DMS53 (cell line): ENCODE measurements at regions not wholly inside any gene's neighbourhood (a gene's known extent, or its start where the extent isn't known, plus 50 kb on each side); places are given as distances from the start of the nearest gene placed in this dataset.
"Not testable (repeated sequence)": the region's sequence is repeated elsewhere in the genome, so short reads cannot be mapped to it uniquely, and the experiment has no call there.

Experiments
- DNase-seq: peaks from one replicate; lab custom pipeline; 2025; lab: John Stamatoyannopoulos, UW

DNA sequence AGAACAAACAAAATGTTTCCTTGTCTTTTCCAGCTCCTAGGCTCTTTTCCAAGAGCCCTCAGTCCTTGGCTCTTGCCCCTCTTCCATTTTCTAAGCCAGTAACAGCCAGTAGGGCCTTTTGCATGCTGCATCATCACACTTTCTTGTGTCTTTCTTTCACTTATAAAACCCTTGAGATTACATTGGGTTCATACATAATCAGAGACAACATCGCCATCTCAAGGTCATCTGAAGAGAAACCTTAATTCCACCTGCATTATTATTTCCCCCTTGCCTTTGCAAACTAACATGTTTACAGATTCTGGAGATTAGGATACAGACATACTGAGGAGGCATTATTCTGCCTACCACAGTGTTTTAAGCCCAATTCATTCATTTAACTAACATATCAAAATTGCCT, 697.3 kb downstream of the TRIB2 start:
- peak; percentile 39 for DNase-seq

GRCh38 chr2:13414897-13415296, 698.2 kb downstream of the TRIB2 start:
- no peak for DNase-seq

DNA sequence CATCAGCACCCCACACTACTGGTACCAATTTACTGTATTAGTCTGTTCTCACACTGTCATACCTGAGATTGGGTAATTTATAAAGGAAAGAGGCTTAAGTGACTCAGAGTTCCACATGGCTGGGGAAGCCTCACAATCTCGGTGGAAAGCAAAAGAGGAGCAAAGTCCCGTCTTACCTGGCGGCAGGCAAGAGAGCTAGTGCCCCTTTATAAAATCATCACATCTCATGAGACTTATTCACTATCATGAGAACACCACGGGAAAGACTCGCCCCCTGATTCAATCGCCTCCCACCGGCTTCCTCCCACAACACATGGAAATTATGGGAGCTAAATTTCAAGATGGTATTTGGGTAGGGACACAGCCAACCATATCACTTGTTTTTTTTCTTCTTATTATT, 717.2 kb downstream of the TRIB2 start:
- DNase-seq = no peak

DNA sequence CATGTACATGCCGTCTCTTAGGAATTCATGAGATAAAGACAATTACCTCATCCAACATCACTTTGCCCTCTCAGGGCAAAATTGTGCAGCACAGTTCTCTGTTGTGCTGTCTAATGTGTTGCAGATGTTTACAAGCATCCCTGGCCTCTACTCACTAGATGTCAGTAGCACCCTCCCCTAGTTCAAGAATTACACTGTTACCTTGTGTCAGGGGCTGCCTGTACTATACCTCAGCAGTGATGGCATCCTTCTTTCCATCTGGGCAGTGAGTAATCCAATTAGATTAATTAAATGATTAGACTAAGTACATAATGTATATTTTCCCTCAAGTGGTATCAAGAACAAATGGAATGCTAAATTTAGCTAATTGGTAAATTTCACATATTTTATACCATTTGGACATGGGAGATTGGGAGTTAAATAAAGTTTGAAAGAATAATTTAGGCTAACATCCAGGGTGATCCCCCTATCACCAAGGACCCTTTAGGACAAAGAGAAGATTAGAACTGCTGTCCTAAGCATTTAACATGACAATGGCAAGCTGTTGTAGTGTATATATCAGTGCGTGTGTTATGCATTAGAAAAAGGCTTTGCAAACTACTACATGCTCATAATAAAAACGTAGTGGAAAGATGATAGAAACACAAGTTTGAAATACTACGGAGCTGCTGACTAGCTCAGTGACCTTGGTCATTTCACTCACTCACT, 727.0 kb downstream of the TRIB2 start:
- DNase-seq = not testable (repeated sequence)

DNA sequence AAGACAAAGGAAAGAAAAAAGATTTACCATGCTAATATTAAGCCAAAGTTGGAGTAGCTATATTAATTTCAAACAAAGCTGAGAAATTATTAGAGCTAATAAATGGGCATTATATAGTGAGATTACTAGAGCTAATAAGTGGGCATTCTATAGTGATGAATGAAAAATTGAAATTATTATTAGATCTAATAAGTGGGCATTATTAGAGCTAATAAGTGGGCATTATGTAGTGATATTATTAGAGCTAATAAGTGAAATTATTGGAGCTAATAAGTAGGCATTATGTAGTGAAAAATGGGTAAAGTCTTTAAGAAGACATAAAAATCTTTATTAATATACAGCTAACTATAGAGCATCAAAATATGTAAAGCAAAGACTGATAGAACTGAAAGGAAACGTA, 745.7 kb downstream of the TRIB2 start:
- no peak for DNase-seq

- no peak for DNase-seq
These were observed 749.3 kb downstream of the TRIB2 start for GRCh38 chr2:13466076-13466475.

DNA sequence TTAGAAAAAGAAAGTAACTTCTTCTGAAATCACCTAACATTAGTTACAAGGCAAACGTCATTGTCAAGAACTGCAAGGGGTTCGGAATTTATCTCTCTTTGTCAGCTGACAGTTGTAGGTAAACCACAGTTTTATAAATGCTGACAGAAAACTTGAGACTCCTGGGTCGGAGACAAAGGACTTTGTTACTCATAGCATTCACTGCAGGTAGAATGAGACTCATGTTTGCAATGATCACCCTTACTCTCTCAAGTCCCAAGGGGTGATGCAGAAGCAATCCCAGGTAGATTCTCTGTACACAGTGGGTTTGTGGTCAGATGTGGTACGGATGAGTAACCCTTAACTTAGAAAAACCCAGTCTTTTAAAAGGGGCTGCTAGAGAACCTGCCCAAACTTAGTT, 757.8 kb downstream of the TRIB2 start:
- no peak for DNase-seq

GRCh38 chr2:13480057-13480456, 763.3 kb downstream of the TRIB2 start:
- no peak for DNase-seq

- DNase-seq = peak; percentile 20
These were observed 764.5 kb downstream of the TRIB2 start for GRCh38 chr2:13481201-13481600.

GRCh38 chr2:13485256-13485655, 768.5 kb downstream of the TRIB2 start:
- DNase-seq = no peak

DNA sequence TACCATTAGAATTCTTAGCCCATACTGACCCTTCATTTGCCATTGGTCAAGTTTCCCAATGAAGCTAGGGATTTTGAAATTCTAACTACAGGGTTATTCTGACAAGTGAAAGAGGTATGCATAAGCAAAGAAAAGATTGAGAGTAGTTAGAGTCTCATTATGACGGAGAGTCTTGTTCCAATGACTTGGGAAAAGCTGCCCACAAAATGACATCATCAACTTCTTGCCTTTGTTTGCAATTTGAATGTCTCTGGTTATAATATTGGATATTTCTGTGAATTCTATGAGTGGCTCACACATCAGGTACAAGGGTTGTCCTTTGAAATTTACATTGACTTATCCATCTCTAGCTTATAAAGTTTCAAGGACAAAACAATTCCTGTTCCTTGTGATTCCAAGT, 772.2 kb downstream of the TRIB2 start:
- no peak for DNase-seq

DNA sequence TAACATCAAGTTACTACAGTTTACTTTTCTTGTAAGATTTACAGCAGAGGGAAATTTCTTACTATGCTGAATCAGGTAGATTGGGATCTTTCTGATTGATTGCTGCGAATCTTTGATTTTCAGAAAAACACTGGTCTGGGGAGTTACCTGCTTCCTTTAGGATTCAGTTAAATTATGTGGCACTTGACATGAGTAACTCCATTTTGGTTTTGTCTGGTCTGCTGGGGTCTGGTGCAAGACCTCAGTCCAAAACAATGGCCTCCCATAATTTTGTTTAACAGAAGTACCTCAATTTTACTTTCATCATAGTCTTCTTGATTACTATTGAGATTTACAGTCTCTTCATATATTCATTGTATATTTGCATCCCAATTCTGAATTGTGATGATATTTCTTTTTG, 775.5 kb downstream of the TRIB2 start:
- DNase-seq = no peak

DNA sequence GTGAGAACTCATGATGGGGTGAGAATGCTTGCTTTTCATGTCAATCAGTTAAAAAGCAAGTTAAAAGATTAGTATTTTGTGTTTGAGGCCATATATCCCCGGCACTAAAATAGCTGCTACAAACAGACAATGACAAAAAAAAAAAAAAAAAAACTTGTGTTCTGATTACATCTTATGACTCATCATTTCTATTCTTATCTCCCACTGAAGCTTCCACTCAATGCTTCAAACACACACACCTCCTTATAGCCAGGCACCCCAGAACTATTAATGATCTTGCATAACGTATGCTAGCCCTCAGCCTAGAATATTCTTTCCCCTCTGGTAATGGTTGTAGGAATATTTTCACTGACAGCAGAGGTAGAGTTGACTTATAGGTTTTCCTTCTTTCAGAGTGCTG, 778.3 kb downstream of the TRIB2 start:
- DNase-seq = no peak

DNA sequence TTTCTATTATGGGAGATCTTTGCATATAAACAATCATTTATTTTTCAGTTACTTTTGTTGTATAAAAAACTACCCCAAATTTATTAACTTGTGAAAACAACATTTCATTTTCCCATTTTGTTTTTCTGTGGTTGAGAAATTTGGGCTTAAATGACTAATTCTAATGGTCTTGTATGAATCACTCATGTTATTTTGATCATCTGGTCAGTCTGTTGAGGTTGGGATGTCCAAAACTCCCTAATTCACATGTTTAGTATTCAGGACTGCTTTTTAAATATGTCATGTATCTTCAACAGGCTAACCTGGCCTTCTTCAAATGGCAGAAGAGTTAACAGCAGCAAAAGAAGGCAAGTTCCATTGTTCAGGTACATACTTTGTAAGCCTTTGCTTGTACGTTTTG, 788.1 kb downstream of the TRIB2 start:
- no peak for DNase-seq

DNA sequence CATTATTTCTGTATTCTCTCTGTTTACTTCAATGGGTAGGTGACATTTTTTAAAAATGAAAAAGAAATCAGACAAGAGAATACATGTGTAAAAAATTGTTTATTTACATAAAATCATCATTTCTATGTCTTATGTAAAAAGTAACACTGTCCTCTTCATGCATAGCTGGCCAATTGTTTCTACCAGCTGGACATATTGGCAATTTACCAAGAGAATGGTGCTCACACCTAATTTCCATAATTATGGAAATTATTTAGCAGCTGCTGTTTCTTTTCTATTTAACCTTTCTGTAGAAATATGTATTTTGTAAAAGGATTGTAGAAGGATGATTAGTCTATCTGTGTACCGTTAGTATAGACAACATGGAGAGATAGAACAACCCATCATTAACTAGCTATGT, 791.9 kb downstream of the TRIB2 start:
- no peak for DNase-seq

GRCh38 chr2:13515254-13515653, 798.5 kb downstream of the TRIB2 start:
- no peak for DNase-seq

DNA sequence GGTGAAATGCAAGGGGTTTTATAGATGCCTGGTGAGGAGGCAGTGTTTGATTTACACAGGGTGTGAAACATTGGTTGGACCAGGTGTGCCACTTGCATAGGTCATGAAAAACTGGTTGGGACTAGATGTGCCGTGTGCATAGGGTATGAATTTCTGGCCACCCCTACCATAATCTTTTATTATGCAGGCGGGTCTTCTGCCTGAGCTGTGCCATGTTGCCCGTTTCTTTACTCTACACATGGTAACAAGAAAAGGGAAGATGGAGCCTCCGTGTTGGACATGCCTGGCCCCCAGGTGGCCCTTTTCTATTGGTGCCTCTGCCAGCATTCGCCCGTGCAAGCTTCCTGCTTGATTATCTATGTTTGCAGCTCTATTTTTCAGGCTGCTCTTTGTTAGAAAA, 805.4 kb downstream of the TRIB2 start:
- no peak for DNase-seq

DNA sequence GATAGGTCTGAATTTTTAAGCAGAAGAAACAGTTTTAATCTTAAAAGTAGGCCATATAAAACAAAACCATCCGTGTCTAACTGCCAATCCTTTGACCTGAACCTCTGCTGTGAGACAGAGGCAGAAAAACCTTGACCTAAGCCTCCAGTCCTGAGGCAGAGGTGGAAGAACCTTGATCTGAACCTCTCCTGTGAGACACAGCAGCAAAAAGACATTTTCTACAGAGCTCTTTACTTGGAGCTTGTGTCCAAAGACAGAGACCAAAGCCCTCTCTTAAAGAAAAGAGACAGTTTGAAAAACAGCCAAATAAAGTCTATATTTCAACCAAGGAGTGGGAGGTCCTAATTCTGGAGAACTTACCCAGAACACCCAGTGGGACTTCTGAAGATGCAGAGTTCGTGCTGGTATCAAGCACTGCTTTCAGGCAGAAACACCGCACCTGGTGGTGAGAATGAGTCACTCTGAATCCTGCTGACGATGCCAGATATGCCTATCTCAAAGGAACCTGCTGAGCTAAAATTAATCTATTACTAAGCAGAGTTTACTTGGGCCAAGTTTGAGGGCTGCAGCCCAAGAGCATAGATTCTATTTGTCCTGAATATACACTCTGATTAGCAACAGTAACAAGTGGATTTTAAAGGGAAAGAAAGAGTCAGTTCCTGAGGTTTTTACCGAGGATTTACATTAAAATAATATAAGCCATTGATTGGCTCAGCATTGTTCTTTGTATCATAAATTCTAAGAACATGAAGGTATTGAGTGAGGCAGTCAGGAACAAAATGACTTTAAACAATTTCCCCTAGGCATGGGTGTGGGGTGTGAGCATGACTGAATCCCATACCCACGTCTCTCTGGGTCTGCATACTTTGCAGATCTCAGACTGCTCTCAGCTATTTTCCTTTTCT, 806.4 kb downstream of the TRIB2 start:
- peak; percentile 57 for DNase-seq

GRCh38 chr2:13524492-13524891, 807.8 kb downstream of the TRIB2 start:
- DNase-seq = no peak

DNA sequence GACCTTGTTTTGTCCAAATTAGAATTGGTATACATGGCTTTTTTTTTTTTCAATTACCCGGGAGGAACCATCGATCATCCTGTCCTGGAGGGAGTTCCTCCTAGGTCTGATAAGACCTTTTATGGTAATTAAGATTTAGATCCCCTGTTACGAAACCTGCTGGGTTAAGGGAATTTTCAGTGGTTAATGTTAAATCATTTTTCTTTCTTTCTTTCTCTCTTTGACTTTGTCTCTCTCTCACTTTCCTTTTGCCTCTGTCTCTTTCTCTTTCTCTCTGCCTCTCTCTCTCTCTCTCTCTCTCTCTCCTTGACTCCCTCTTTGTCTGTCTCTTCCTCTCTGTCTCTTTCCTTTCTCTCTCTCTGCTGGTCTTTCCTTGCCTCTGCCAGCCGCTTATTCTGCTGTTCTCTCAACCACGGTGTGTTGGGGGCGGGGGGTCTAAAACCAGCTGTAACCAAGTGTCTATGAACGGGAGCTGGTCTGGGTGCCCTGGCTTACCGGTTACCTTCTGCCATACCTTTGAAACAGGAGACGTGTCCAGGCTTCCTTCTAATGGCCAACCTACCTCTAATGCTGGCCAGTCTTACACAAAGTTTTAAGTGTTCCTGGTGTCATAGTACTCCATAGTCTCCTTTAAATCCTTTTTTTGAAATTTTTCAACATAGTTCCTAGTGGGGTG, 815.1 kb downstream of the TRIB2 start:
- DNase-seq = not testable (repeated sequence)

GRCh38 chr2:13532781-13533523, 816.2 kb downstream of the TRIB2 start:
- not testable (repeated sequence) for DNase-seq

DNA sequence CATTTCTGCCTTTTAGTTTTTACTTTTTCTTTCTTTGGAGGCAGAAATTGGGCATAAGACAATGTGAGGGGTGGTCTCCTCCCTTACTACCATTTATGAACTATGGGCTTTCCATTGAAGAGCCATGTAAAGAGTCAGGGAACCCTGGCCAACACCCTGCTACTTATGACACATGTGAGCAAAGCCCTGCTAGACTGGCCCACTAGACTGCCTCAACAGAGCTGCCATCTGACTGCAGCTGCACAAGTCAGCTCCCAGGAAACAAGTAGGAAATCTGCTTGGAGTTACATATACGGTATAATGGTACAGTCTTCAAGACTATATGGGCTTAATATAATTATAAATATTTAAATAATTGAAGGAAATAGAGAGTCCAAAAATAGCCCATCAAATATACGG, 816.8 kb downstream of the TRIB2 start:
- DNase-seq = no peak
